ENCODE measurements at regions not wholly inside any gene's neighbourhood (a gene's known extent, or its start where the extent isn't known, plus 50 kb on each side); places are given as distances from the start of the nearest gene placed in this dataset.

- TF ChIP-seq CTCF (IDR thresholded peaks at IDR 0.05), result no peak
- TF ChIP-seq POLR2A (IDR thresholded peaks at IDR 0.05), result no peak
Observed at GRCh38 chr1:118243269-118243668, 58.2 kb upstream of the SPAG17 start.
